ENCODE measurements at regions not wholly inside any gene's neighbourhood (a gene's known extent, or its start where the extent isn't known, plus 50 kb on each side); places are given as distances from the start of the nearest gene placed in this dataset.

GRCh38 chr5:124459984-124460383 is 286.5 kb downstream of the ZNF608 start:
- no peak overlapping the region for H3K9ac ChIP-seq (ENCODE audit: insufficient read depth, low read depth, low read length)
- WGBS (ENCODE audit: low lambda C conversion rate): 36% methylated on average over 6 of the region's 6 CpGs
- H3K4me1 ChIP-seq (ENCODE audit: insufficient read depth, low read length): no peaks in the 10 kb centered on the region
- no peaks in the 10 kb centered on the region for H3K27me3 ChIP-seq (ENCODE audit: control insufficient read depth in 1 of 2, insufficient read depth in 2 of 2, low read length in 2 of 2)
- no peaks in the 10 kb centered on the region for H3K36me3 ChIP-seq (replicated peaks in 1 of 2; ENCODE audit: control insufficient read depth in 1 of 2, insufficient read depth in 2 of 2, low read length in 2 of 2)
- CTCF ChIA-PET (ENCODE audit: low intra/inter-chr PET ratio, low total read pairs): no interaction called here
- intact Hi-C loops (cut with micrococcal nuclease; ENCODE audit: unreplicated experiment): no loop called here
- POLR2A ChIA-PET: no interaction called here
- no peak overlapping the region for H3K4me3 ChIP-seq (replicated peaks in 1 of 3; ENCODE audit: insufficient read depth in 1 of 3, low read depth in 2 of 3, low read length in 3 of 3)
- no peak overlapping the region for H3K4me2 ChIP-seq (ENCODE audit: low read depth, low read length)
- BruUV-seq (replicated peaks): no TSS peak
- TF ChIP-seq FOXJ3 (CRISPR knock-in tag; IDR thresholded peaks at IDR 0.05; ENCODE audit: borderline replicate concordance) (no peak), POLR2A (IDR thresholded peaks at IDR 0.05; ENCODE audit: insufficient read depth in 1 of 2, low read depth in 2 of 2, low read length in 2 of 2) (no peak), ZNF121 (CRISPR knock-in tag; IDR thresholded peaks at IDR 0.05) (no peak), NCOA2 (CRISPR knock-in tag; IDR thresholded peaks at IDR 0.05) (no peak), SP4 (CRISPR knock-in tag; IDR thresholded peaks at IDR 0.05) (no peak)
- TF ChIP-seq, protein P1, sequence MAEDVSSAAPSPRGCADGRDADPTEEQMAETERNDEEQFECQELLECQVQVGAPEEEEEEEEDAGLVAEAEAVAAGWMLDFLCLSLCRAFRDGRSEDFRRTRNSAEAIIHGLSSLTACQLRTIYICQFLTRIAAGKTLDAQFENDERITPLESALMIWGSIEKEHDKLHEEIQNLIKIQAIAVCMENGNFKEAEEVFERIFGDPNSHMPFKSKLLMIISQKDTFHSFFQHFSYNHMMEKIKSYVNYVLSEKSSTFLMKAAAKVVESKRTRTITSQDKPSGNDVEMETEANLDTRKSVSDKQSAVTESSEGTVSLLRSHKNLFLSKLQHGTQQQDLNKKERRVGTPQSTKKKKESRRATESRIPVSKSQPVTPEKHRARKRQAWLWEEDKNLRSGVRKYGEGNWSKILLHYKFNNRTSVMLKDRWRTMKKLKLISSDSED (CRISPR knock-in tag; IDR thresholded peaks at IDR 0.05): no peak
- FAIRE-seq (no peak), ATAC-seq (no peak), DNase-seq (ENCODE audit: low spot score) (no peak)
- no peak overlapping the region for H2AFZ ChIP-seq (ENCODE audit: low read length)
- H4K20me1 ChIP-seq (ENCODE audit: insufficient read depth, low read length): no peaks in the 10 kb centered on the region
- no peaks in the 10 kb centered on the region for H3K9me3 ChIP-seq (ENCODE audit: low read length)
- no peaks in the 10 kb centered on the region for H3K79me2 ChIP-seq (ENCODE audit: insufficient read depth, low read length)
- in situ Hi-C loops (cut with HindIII; ENCODE audit: extremely low pct_ligation_motif_present, low pct_unique_long_range_greater_than_20kb): no loop called here
- no peak overlapping the region for H3K27ac ChIP-seq (ENCODE audit: extremely low read length, insufficient read depth, low read length)

- H3K9me3 ChIP-seq (ENCODE audit: low read length): no peaks in the 10 kb centered on the region
- intact Hi-C loops (cut with micrococcal nuclease; ENCODE audit: unreplicated experiment): no loop called here
- no peaks in the 10 kb centered on the region for H3K36me3 ChIP-seq (replicated peaks in 1 of 2; ENCODE audit: control insufficient read depth in 1 of 2, insufficient read depth in 2 of 2, low read length in 2 of 2)
- no peak overlapping the region for H3K4me3 ChIP-seq (replicated peaks in 1 of 3; ENCODE audit: insufficient read depth in 1 of 3, low read depth in 2 of 3, low read length in 3 of 3)
- H3K4me2 ChIP-seq (ENCODE audit: low read depth, low read length): no peak overlapping the region
- no peaks in the 10 kb centered on the region for H4K20me1 ChIP-seq (ENCODE audit: insufficient read depth, low read length)
- ATAC-seq (no peak), DNase-seq (ENCODE audit: low spot score) (no peak), FAIRE-seq (no peak)
- CTCF ChIA-PET (ENCODE audit: low intra/inter-chr PET ratio, low total read pairs): no interaction called here
- no peak overlapping the region for H2AFZ ChIP-seq (ENCODE audit: low read length)
- H3K4me1 ChIP-seq (ENCODE audit: insufficient read depth, low read length): no peaks in the 10 kb centered on the region
- no peaks in the 10 kb centered on the region for H3K79me2 ChIP-seq (ENCODE audit: insufficient read depth, low read length)
- no peaks in the 10 kb centered on the region for H3K27me3 ChIP-seq (ENCODE audit: control insufficient read depth in 1 of 2, insufficient read depth in 2 of 2, low read length in 2 of 2)
- no peak for TF ChIP-seq STAT5B (CRISPR knock-in tag; IDR thresholded peaks at IDR 0.05)
- TF ChIP-seq, protein P2, sequence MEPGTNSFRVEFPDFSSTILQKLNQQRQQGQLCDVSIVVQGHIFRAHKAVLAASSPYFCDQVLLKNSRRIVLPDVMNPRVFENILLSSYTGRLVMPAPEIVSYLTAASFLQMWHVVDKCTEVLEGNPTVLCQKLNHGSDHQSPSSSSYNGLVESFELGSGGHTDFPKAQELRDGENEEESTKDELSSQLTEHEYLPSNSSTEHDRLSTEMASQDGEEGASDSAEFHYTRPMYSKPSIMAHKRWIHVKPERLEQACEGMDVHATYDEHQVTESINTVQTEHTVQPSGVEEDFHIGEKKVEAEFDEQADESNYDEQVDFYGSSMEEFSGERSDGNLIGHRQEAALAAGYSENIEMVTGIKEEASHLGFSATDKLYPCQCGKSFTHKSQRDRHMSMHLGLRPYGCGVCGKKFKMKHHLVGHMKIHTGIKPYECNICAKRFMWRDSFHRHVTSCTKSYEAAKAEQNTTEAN (CRISPR knock-in tag; conservative IDR thresholded peaks at IDR 0.05): no peak
- no peak for TF ChIP-seq RORA (CRISPR knock-in tag; IDR thresholded peaks at IDR 0.05)
- no peak for TF ChIP-seq KDM3A (CRISPR knock-in tag; IDR thresholded peaks at IDR 0.05; ENCODE audit: low read depth)
- TF ChIP-seq ZNF670 (CRISPR knock-in tag; IDR thresholded peaks at IDR 0.05; ENCODE audit: borderline replicate concordance): no peak
- no peak for TF ChIP-seq FOXA1 (IDR thresholded peaks at IDR 0.05)
- TF ChIP-seq FOXA1 (CRISPR knock-in tag; IDR thresholded peaks at IDR 0.05): no peak
- WGBS (ENCODE audit: low lambda C conversion rate): 0% methylated on average over 1 of the region's 1 CpG
- POLR2A ChIA-PET: no interaction called here
- no peak overlapping the region for H3K9ac ChIP-seq (ENCODE audit: insufficient read depth, low read depth, low read length)
- no TSS peak for BruUV-seq (replicated peaks)
- H3K27ac ChIP-seq (ENCODE audit: extremely low read length, insufficient read depth, low read length): no peak overlapping the region
- in situ Hi-C loops (cut with HindIII; ENCODE audit: extremely low pct_ligation_motif_present, low pct_unique_long_range_greater_than_20kb): no loop called here
These were observed 288.5 kb downstream of the ZNF608 start for GRCh38 chr5:124457901-124458300.
